ENCODE measurements at regions not wholly inside any gene's neighbourhood (a gene's known extent, or its start where the extent isn't known, plus 50 kb on each side); places are given as distances from the start of the nearest gene placed in this dataset.

DNA sequence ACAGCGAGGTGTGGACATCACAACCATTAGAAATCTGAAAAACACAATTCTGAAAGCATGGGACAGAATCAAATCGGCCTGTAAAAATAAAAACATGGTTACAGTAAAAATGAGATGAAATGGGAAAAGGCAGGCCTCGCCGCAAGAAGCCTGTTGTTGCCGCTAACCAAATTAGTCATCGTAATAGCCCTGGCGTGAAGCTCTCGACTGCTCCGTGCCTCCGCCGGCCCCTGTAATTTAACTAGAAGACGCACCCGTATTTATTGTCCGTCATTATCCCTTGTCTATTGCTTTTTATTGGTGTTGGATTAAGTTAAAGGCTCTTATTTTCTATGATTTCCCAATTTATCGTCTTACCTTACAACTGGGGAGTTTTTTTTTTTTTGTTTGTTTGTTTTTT lies 334.6 kb upstream of the EEF2KMT start:
- TF ChIP-seq, protein P1, sequence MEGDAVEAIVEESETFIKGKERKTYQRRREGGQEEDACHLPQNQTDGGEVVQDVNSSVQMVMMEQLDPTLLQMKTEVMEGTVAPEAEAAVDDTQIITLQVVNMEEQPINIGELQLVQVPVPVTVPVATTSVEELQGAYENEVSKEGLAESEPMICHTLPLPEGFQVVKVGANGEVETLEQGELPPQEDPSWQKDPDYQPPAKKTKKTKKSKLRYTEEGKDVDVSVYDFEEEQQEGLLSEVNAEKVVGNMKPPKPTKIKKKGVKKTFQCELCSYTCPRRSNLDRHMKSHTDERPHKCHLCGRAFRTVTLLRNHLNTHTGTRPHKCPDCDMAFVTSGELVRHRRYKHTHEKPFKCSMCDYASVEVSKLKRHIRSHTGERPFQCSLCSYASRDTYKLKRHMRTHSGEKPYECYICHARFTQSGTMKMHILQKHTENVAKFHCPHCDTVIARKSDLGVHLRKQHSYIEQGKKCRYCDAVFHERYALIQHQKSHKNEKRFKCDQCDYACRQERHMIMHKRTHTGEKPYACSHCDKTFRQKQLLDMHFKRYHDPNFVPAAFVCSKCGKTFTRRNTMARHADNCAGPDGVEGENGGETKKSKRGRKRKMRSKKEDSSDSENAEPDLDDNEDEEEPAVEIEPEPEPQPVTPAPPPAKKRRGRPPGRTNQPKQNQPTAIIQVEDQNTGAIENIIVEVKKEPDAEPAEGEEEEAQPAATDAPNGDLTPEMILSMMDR (IDR thresholded peaks at IDR 0.05; ENCODE audit: low read depth, low read length, poor library complexity, severe bottlenecking) = no peak
- no peak for TF ChIP-seq EZH2phosphoT487 (IDR thresholded peaks at IDR 0.05; ENCODE audit: borderline replicate concordance, low read length)
